Posterior vena cava (tissue), 2 donors: ENCODE measurements at regions not wholly inside any gene's neighbourhood (a gene's known extent, or its start where the extent isn't known, plus 50 kb on each side); places are given as distances from the start of the nearest gene placed in this dataset.
"Not testable (repeated sequence)": the region's sequence is repeated elsewhere in the genome, so short reads cannot be mapped to it uniquely, and the experiment has no call there.

ENCODE experiments used
- DNase-seq: peaks from one replicate; pipeline ENCODE4 v3.0.0-alpha.2; 2020; ENCODE audit warnings: low spot score
- intact Hi-C, 2 donors: fragments of 100-400 bp; cut with DNase I; formaldehyde crosslinking; loops; one replicate each; pipeline versions ENCODE4 v1.14.1 to v1.14.2; 2022 to 2023
- donor health status: DM: yes; HTN: yes; CAD: no.
- donor health status: DM: yes; HTN: yes; CAD: no.

DNA sequence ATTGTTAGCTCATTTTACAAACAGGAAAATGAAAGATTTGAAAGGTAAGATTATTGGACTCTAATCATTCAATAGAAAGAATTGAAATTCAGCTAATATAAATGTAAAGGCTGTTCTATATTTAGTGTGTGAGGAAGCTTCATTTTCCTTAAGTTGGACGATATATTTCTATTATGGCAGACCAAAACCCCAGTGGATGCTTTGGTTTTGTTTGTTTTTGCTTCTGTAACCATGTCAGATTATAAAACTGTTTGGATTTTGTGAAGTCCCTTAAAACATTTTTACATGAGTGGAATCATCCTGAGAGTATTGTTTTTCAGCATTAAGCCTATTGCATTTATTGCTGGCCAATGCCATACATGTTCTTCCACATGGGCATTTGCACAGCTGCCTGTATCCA lies 110.2 kb upstream of the ENPEP start:
- DNase-seq, result no peak
- intact Hi-C loops, result no loop called here

DNA sequence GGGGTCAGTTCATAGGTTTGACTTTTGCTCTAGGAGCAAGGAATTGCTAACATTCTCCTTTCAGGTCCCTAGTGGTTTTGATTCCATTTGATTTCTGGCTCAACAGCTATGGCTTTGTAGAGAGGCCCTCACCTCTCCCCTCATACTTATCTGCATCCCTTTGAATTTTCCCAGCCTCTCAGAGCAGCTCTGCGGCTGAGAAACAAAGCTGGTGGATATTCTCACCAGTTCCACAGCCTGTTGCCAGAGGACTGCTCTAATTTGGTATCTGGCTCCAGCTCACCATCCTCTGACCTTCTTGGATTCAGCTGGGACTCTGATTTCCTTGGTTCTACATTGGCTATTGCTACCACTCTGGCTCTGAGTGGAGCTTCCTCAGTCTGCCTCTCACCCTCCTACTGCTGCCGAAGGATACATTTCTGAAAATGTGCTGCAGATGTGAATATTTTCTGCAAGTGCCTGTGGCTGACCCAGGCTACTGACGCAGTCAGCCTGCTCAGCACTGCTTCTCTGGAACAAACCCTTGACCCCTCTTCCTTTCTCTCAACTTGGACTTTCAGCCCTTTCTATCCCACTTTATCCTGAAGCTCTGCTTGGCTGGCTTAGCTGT lies 110.9 kb upstream of the ENPEP start:
- intact Hi-C loops, result no loop called here
- DNase-seq, result no peak

DNA sequence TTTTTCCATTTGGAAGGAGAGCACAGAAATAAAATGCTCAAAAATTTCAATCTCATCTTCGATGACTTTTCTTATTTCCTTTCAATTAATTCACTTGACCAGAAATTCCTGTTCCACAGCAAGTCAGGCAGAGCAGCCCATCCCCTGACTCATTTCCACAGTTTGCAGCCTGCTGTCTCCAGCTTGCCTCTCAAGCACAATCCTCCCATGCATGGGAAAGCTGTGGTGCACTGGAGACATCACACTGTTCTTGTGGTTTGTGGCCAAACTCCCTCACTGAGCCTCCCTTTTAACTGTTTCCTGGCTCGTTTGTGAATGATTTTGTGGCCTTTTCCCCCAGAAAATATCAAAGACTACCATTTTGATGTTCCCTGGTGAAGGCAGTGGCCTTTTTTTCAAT lies 114.0 kb upstream of the ENPEP start:
- DNase-seq, result no peak
- intact Hi-C loops, result no loop called here

DNA sequence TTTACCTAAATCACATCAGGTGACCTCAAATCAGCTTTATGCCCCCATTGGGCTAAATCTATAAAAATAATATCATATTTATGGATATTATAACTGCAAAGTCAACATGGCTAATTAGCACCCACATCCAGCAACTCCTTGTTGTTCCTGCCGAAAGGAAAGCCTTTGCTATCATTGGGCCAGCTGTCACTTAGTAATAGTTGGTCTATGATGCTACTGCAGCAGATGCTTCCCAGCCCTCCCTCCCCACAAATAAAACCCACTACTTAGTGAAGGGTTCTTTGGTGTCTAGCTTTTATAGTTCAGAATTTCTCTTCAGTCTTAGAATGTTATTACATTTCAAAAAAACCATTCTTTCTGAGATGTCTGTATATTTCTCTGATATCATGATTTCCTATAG lies 116.9 kb upstream of the ENPEP start:
- intact Hi-C loops, result no loop called here
- no peak for DNase-seq

DNA sequence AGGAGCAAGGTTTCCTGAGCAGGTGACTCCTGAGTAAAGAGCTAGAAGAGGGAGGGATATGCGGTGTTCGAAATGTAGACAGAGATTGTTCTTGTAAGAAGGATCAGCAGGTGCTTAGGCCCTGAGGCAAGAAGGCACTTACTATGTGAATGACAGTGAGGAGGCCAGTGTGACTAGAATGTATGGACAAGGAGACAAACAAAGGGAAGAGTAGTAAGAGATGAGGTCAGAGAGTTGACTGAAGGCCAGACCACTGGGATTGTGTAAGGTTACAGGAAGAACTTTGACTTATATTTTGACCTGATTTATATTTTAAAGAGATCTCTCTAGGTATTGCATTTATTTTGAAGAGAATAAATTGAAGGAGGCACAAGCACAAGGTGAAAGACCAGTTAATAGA lies 118.4 kb upstream of the ENPEP start:
- DNase-seq, result no peak
- intact Hi-C loops, result no loop called here

DNA sequence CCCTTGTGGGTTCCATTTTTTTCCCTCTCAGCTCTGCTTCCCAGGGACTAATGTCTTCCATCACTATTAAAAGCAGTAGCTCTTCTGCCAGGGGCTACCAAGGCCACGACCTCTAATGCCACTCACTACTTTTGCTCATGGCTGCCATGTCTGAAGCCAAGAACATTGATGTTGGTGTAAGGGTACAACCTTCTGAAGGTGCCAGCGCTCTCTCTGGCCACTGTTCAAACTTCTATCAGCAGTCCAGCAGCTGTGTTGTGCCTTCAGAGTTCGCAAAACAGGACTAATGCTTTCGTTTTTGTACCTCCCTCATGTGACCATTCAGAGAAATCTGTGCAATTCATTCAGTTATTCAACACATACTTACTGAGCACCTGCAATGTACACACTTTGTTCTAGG lies 121.5 kb upstream of the ENPEP start:
- intact Hi-C loops, result no loop called here
- no peak for DNase-seq

DNA sequence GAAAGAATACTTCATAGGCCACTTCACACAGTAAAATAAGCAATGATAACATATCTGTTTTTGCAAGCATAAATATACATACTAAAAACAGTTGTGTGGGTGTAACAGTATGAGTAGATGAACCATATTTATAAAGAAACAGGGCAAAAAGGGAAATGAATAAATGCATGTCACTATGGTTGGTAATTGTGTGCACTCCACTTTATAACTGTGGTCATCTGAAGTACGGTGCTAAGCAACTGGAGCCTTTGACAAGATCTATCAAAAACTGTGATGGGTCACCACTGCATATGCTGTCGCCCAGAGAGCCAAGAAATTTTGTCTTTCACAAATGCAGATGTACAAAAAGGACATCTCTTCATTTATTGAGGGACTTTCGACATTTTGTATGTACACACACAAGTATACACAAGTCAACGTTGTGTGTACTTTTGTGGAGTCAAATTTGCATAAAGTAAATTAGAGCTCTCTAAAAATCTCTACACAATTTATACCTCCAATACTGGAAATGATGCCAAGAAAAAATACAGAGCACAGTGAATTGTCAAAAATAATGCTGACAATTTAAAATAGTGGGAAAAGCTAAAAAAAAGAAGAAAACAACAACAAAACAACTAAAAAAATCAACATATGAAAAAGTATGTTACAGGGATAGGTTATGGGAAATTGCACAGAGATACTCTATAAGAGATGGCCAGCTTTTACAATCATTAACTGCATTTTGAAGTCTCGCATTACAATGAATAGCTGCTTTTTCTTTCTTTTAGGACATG lies 123.1 kb upstream of the ENPEP start:
- no peak for DNase-seq
- intact Hi-C loops, result no loop called here

DNA sequence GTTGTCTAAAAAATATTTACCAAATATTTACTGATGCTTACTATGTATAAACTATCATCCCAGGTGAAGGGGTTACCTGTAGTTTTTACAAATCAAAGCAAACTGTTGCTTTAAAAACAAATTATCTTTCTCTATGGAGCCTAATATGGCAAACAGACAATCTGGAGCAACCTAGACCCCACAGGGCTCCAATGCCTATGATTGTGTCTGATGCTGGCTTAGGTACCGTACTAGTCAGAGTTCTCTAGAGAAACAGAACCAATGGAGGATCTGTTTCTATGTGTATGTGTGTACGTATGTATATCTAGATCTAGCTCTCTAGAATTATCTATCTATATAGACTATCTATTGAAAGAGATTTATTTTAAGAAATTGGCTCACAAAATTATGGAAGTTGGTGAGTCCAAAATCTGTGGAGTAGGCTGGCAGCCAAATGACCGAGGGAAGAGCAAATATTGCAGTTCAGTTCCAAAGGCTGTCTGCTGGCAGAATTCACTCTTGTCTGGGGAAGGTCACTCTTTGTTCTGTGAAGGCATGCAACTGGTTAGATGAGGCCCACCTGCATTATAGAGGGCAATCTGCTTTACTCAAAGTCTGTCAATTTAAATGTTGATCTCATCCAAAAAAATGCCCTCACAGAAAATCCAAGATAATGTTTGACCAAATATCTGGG lies 127.1 kb upstream of the ENPEP start:
- DNase-seq, result no peak
- intact Hi-C loops, result no loop called here

DNA sequence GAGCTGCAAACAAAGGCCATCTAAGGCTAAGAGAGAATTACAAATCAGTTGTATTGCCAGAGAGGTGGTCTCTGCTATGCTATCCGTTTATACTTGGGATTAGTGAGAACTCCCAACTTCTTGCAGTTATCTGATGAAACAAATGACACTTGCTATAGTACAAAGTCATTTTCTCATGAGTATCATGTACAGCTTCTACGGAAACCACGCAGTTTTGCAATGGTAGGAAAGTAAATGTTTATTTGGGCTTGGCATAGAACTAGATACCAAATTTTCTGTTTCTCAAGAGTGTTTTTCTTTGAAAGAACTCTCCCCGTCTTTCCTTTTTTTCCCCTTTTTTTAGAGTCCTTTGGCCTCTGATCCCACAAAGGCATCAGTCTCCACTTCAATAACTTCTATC lies 128.2 kb upstream of the ENPEP start:
- intact Hi-C loops, result no loop called here
- no peak for DNase-seq

DNA sequence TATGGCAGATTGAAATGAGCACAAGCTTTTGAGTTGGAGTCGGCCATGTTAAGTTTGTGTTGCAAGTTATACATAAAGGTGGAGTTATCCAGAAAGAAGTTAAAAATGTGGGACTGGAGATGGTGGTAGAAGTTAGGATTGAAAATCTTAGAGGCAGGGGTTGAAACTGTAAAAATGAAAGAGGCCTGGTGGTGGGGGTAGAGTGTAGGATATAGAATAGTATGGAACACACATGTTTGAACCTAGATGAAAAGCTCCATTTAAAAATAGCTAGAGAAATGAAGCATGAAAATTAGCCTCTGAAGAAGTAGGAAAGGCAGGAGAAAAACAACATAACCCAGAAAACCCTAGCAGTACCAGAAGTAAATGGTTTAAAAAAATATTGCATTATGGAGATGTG lies 131.8 kb upstream of the ENPEP start:
- DNase-seq, result no peak
- intact Hi-C loops, result no loop called here

DNA sequence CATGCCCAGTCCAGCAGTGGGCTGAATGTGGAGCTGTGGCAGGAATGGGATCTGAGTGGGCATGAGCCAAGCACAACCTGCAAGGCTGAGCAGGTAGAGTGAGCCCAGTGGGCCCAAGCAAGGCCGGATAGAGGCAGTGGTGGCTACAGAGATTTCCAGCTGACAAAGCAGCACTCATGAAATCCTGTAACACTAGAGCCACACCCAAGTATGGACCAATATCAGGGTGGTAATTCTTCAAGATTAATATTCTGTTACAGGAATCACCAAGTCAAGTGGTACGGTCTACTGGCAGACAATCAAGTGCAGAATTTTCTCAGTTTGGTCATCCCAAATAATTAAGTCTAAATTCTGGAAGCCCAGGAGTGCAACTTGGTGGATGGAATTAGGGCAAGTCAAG lies 132.4 kb upstream of the ENPEP start:
- intact Hi-C loops, result no loop called here
- DNase-seq, result no peak

DNA sequence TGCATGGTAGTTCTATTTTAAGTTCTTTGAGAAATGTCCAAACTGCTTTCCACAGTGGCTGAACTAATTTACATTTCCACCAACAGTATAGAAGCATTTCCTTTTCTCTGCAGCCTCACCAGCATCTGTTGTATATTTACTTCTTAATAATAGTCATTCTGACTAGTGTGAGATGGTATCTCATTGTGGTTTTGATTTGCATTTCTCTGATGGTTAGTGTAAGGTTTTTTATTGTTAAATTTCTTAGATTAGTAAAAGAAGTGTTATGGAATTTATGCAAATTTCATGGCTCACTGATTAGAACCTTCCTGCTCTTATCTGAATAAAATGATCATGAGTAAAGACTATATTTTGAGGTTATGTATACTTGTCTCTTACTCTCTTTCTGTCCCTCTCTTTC lies 134.8 kb upstream of the ENPEP start:
- DNase-seq, intact Hi-C loops: not testable (repeated sequence)

DNA sequence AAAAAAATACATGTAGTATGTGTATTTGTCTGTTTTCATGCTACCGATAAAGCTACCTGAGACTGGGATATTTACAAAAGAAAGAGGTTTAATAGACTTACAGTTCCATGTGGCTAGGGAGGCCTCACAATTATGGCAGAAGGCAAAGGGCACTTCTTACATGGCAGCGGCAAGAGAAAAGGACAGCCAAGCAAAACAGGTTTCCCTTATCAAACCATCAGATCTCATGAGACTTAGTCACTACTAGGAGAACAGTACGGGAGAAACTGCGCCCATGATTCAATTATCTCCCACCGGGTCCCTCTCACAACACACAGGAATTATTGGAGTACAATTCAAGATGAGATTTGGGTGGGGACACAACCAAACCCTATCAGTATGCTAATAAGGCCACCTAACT lies 137.0 kb upstream of the ELOVL6 start:
- DNase-seq, result no peak
- intact Hi-C loops, result no loop called here

DNA sequence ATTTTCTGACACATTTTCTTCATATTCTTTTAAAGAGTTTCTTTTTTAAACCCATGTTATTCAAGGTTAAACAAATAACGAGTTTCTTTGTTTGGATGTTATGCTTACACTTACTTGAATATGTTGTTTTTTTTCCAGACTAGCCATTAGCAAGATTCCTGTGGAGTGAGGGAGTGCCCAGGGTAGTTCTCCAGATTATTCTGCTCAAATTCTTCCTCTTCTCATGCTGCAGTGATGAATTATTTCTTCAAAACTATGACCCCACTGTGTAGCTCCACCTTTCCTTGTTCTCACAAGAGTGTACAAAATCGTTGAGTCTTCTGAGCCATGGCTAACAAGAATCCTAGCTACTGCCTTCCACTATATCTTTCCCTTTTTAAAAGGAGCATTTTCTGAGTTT lies 134.1 kb upstream of the ELOVL6 start:
- intact Hi-C loops, result no loop called here

DNA sequence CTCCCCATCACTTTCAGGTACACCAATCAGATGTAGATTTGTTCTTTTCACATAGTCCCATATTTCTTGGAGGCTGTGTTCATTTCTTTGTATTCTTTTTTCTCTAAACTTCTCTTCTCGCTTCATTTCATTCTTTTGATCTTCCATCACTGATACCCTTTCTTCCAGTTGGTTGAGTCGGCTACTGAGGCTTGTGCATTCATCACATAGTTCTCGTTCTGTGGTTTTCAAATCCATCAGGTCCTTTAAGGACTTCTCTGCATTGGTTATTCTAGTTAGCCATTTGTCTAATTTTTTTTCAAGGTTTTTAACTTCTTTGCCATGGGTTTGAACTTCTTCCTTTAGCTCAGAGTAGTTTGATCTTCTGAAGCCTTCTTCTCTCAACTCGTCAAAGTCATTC lies 128.0 kb upstream of the ELOVL6 start:
- intact Hi-C loops, DNase-seq: not testable (repeated sequence)

More for the DNA sequence above, 134.1 kb upstream of the ELOVL6 start:
- no peak for DNase-seq

DNA sequence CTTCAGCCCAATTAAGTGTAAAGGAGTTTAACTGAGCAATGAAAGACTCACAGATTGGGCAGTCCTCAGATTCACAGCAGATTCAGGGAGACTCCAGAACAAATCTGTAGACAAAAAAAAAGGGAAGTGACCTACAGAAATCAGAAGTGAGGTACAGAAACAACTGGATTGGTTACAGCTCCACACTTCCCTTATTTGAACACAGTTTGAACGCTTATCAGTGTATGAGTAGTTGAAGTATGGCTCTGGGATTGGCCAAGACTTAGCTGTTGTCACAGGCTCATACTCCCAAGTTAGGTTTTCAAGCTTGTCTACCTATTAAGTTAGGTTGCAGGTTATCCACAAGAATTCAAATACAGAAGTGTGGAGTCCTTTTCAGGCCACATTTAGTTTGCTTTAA lies 112.4 kb upstream of the ELOVL6 start:
- DNase-seq, result no peak
- intact Hi-C loops, result no loop called here

DNA sequence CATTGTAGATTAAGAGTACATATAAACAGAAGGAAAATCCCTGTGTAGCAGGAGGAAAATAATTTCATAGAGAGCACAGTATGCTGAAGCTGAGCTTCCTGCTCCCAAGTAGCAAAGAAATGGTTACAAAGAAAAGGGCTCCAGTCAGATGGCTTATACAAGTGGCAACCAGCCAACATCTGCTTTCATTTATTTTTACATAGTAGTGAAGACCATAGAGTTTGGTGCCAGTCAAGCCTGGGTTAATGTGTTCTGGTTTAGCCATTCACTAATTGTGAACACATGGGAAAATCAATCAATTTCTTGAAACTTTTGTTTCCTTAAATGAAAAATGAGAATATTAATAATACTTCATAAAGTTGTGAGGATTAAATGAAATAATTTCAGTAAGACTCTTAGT lies 111.3 kb upstream of the ELOVL6 start:
- DNase-seq, result no peak
- intact Hi-C loops, result no loop called here

DNA sequence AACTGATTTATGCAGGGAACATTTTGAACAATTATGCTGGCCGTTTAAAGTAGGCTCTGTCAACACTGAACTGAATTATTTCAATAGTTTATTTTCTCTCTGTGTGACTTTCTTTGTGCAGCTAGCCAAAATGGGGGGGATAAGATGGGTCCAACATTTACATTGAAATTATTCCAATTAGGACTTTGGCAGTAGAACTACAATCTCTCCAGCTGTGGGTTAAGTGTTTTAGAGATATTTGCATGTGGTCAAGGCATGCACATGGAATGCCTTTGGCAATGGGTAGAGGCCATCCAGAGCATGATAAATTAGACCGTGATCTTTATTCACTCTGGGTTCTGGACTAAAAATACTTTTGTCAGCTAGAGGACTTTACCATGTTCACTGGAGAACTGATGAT lies 107.9 kb upstream of the ELOVL6 start:
- DNase-seq, result no peak
- intact Hi-C loops, result no loop called here

DNA sequence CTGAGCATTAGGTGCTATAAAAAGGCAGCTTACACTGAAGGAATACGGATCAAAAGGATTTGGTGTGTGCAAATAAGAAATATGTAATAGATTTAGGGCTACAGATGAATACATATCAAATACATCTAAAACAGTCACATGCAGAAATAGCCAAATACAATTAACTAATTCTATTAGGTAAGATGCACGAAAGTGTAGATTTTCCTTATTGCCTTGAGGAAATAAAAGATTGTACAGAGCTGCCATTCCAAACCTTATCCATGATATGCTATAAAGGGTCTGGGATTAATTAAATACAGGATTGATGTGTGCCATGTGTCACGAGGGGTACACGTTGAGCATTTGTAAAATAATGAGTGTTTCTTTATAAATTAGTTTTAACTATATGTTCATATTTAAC lies 107.0 kb upstream of the ELOVL6 start:
- intact Hi-C loops, result no loop called here
- DNase-seq, result no peak

DNA sequence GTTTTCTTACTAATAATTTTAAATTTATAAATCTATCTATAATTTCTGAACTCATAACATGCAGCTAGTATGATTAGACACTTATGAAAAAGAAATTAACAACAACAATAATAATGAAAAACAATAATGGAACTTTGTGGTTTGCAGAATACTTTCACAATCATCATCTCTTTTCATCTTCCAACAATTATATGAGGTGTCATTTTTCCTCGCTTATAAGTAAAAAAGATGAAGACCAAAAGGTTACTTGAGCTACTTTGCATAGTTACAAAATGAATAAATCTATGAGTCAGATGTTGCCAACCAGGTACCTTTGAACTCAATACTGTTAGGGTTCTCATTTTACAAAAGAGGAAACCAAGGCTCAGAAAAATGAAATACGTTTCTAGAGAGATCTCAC lies 98.5 kb upstream of the ELOVL6 start:
- intact Hi-C loops, result no loop called here
- DNase-seq, result no peak

DNA sequence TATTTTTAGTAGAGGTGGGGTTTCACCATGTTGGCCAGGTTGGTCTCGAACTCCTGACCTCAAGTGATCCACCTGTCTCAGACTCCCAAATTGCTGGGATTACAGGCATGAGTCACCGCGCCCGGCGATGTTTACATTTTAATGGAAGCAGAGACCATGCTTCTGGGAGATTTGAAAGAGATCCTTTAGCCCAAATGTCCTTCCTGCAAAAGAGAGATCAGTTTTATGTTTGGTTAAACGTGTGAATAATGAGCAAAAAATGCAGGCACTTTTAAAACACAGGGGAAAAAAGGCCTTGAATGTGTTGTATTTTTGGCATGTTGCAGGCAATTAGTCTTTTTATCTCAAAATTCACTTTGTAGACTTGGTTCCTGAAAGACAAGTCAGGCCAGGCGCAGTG lies 95.8 kb upstream of the ELOVL6 start:
- DNase-seq, result no peak
- intact Hi-C loops, result no loop called here
